ENCODE measurements at regions not wholly inside any gene's neighbourhood (a gene's known extent, or its start where the extent isn't known, plus 50 kb on each side); places are given as distances from the start of the nearest gene placed in this dataset.

- TF ChIP-seq PATZ1 (CRISPR knock-in tag; IDR thresholded peaks at IDR 0.05; ENCODE audit: borderline replicate concordance) (no peak), ARNTL (CRISPR knock-in tag; IDR thresholded peaks at IDR 0.05; ENCODE audit: borderline replicate concordance, low read depth) (no peak)
Observed at GRCh38 chr1:38587766-38588165, 271.8 kb downstream of the RRAGC start (continued).

- ATAC-seq = peak; percentile 84
- TF ChIP-seq POU6F1 (CRISPR knock-in tag; IDR thresholded peaks at IDR 0.05; ENCODE audit: borderline replicate concordance, low read depth) = no peak
- no peak for TF ChIP-seq TSHZ2 (CRISPR knock-in tag; IDR thresholded peaks at IDR 0.05)
- TF ChIP-seq ZFP30 (CRISPR knock-in tag; IDR thresholded peaks at IDR 0.05) = no peak
- TF ChIP-seq RARB (CRISPR knock-in tag; IDR thresholded peaks at IDR 0.05) = no peak
- TF ChIP-seq ZNF70 (CRISPR knock-in tag; IDR thresholded peaks at IDR 0.05) = no peak
- TF ChIP-seq ISL1 (CRISPR knock-in tag; IDR thresholded peaks at IDR 0.05) = no peak
Observed at GRCh38 chr1:38586993-38587646, 272.5 kb downstream of the RRAGC start.

- TF ChIP-seq PATZ1 (CRISPR knock-in tag; IDR thresholded peaks at IDR 0.05; ENCODE audit: borderline replicate concordance) = no peak
- TF ChIP-seq ZC3H10 (CRISPR knock-in tag; IDR thresholded peaks at IDR 0.05) = no peak
- no peak for TF ChIP-seq ARNTL (CRISPR knock-in tag; IDR thresholded peaks at IDR 0.05; ENCODE audit: borderline replicate concordance, low read depth)
- no peak for TF ChIP-seq TCF4 (CRISPR knock-in tag; IDR thresholded peaks at IDR 0.05; ENCODE audit: borderline replicate concordance)
- TF ChIP-seq PPARA (CRISPR knock-in tag; IDR thresholded peaks at IDR 0.05; ENCODE audit: borderline replicate concordance) = no peak
- no peak for TF ChIP-seq ZNF565 (CRISPR knock-in tag; conservative IDR thresholded peaks at IDR 0.05; ENCODE audit: low read depth)
- no peak for TF ChIP-seq ZNF8 (CRISPR knock-in tag; IDR thresholded peaks at IDR 0.05)
- no peak for TF ChIP-seq RARB (CRISPR knock-in tag; IDR thresholded peaks at IDR 0.05)
- TF ChIP-seq OSR1 (CRISPR knock-in tag; IDR thresholded peaks at IDR 0.05) = no peak
- TF ChIP-seq CSRNP3 (CRISPR knock-in tag; IDR thresholded peaks at IDR 0.05) = no peak
- TF ChIP-seq GLIS3 (CRISPR knock-in tag; IDR thresholded peaks at IDR 0.05) = no peak
- TF ChIP-seq, protein P1, sequence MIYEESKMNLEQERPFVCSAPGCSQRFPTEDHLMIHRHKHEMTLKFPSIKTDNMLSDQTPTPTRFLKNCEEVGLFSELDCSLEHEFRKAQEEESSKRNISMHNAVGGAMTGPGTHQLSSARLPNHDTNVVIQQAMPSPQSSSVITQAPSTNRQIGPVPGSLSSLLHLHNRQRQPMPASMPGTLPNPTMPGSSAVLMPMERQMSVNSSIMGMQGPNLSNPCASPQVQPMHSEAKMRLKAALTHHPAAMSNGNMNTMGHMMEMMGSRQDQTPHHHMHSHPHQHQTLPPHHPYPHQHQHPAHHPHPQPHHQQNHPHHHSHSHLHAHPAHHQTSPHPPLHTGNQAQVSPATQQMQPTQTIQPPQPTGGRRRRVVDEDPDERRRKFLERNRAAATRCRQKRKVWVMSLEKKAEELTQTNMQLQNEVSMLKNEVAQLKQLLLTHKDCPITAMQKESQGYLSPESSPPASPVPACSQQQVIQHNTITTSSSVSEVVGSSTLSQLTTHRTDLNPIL (CRISPR knock-in tag; IDR thresholded peaks at IDR 0.05; ENCODE audit: low read depth) = no peak
- TF ChIP-seq ESRRG (CRISPR knock-in tag; IDR thresholded peaks at IDR 0.05) = no peak
- TF ChIP-seq ZFP30 (CRISPR knock-in tag; IDR thresholded peaks at IDR 0.05) = no peak
- no peak for TF ChIP-seq SNAI2 (CRISPR knock-in tag; IDR thresholded peaks at IDR 0.05)
- TF ChIP-seq ZNF70 (CRISPR knock-in tag; IDR thresholded peaks at IDR 0.05) = no peak
- TF ChIP-seq BACH2 (CRISPR knock-in tag; IDR thresholded peaks at IDR 0.05; ENCODE audit: borderline replicate concordance) = no peak
- no peak for ATAC-seq
Observed at GRCh38 chr1:38585971-38586370, 273.6 kb downstream of the RRAGC start.

Measured in SK-N-SH treated with all-trans-retinoic acid at 6 μM for 48 hours (cell line).